ENCODE measurements at regions not wholly inside any gene's neighbourhood (a gene's known extent, or its start where the extent isn't known, plus 50 kb on each side); places are given as distances from the start of the nearest gene placed in this dataset.

- DNase-seq (ENCODE audit: low read depth), result no peak
Measured at GRCh38 chr4:182193311-182193710, 49.9 kb upstream of the TENM3 start.

Measured in stromal cell of bone marrow (primary cell).